ENCODE measurements at regions not wholly inside any gene's neighbourhood (a gene's known extent, or its start where the extent isn't known, plus 50 kb on each side); places are given as distances from the start of the nearest gene placed in this dataset.

DNA sequence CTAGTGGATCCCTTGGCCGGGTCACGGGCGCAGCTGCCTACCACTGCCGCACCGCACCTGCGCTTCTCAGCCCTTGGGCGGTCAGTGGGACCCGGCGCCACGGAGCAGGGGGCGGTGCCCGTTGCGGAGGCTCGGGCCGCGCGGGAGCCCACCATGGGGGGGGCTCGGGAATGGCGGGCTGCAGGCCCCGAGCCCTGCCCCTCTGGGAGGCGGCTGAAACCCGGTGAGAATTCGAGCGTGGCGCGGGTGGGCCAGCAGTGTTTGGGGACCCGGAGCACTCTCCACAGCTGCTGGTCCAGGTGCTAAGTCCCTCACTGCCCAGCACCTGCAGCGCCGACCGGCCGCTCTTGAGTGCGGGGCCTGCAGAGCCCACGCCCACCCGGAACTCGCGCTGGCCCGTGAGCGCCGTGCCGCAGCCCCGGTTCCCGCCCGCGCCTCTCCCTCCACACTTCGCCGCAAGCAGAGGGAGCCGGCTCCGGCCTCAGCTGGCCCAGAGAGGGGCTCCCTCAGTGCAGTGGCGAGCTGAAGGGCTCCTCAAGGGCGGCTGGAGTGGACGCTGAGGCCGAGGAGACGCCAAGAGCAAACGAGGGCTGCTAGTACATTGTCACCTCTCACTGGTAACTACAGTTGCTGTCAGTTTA lies 120.5 kb upstream of the TMEM170B start:
- POLR2A ChIA-PET (ENCODE audit: unreplicated experiment): no interaction called here
- BruUV-seq (replicated peaks): no TSS peak

More for the DNA sequence above, 120.5 kb upstream of the TMEM170B start:
- no peak for DNase-seq
- no peaks in the 10 kb centered on the region for H3K79me1 ChIP-seq (ENCODE audit: low read depth in 1 of 2, low read length in 2 of 2)
- CTCF ChIA-PET: no interaction called here
- H3K9me1 ChIP-seq (ENCODE audit: insufficient read depth, low read length): peaks cover 3% of the 10 kb centered on the region; the same call in 1 of the 2 replicates
- H2AK9ac ChIP-seq (replicated peaks; ENCODE audit: low read depth, low read length, poor library complexity): no peak overlapping the region
- TF ChIP-seq SMC3 (IDR thresholded peaks at IDR 0.05; ENCODE audit: low read depth, low read length) (no peak), RAD21 (IDR thresholded peaks at IDR 0.05; ENCODE audit: low read length) (no peak), MXI1 (IDR thresholded peaks at IDR 0.05; ENCODE audit: borderline replicate concordance, low read depth, low read length) (no peak), RFX5 (IDR thresholded peaks at IDR 0.05; ENCODE audit: low read depth, low read length) (no peak), RCOR1 (IDR thresholded peaks at IDR 0.05; ENCODE audit: insufficient replicate concordance, low read length) (no peak), BHLHE40 (IDR thresholded peaks at IDR 0.05; ENCODE audit: low read depth, low read length) (no peak), MAFK (IDR thresholded peaks at IDR 0.05; ENCODE audit: low read depth, low read length) (no peak), NFE2L2 (IDR thresholded peaks at IDR 0.05; ENCODE audit: low read depth, low read length) (no peak), ELK1 (IDR thresholded peaks at IDR 0.05; ENCODE audit: borderline replicate concordance, low read depth, low read length) (no peak), FOS (IDR thresholded peaks at IDR 0.05; ENCODE audit: low read depth, low read length) (no peak)
- TF ChIP-seq, protein P1, sequence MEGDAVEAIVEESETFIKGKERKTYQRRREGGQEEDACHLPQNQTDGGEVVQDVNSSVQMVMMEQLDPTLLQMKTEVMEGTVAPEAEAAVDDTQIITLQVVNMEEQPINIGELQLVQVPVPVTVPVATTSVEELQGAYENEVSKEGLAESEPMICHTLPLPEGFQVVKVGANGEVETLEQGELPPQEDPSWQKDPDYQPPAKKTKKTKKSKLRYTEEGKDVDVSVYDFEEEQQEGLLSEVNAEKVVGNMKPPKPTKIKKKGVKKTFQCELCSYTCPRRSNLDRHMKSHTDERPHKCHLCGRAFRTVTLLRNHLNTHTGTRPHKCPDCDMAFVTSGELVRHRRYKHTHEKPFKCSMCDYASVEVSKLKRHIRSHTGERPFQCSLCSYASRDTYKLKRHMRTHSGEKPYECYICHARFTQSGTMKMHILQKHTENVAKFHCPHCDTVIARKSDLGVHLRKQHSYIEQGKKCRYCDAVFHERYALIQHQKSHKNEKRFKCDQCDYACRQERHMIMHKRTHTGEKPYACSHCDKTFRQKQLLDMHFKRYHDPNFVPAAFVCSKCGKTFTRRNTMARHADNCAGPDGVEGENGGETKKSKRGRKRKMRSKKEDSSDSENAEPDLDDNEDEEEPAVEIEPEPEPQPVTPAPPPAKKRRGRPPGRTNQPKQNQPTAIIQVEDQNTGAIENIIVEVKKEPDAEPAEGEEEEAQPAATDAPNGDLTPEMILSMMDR (conservative IDR thresholded peaks at IDR 0.05; ENCODE audit: low read depth, low read length): no peak
- TF ChIP-seq, protein P2, sequence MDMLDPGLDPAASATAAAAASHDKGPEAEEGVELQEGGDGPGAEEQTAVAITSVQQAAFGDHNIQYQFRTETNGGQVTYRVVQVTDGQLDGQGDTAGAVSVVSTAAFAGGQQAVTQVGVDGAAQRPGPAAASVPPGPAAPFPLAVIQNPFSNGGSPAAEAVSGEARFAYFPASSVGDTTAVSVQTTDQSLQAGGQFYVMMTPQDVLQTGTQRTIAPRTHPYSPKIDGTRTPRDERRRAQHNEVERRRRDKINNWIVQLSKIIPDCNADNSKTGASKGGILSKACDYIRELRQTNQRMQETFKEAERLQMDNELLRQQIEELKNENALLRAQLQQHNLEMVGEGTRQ (IDR thresholded peaks at IDR 0.05; ENCODE audit: low read depth, low read length): no peak
- no peak overlapping the region for H3K9ac ChIP-seq (ENCODE audit: low read depth, low read length)
- no peaks in the 10 kb centered on the region for H3K36me3 ChIP-seq (ENCODE audit: control insufficient read depth, insufficient read depth, low read length)
- no peak for ATAC-seq (ENCODE audit: low read depth)
- H3K18ac ChIP-seq (ENCODE audit: low read depth, low read length): no peak overlapping the region
- H4K20me1 ChIP-seq (ENCODE audit: insufficient read depth, low read length): no peaks in the 10 kb centered on the region
- no peak overlapping the region for H3K4me3 ChIP-seq (ENCODE audit: insufficient read depth, low read depth, low read length)
- in situ Hi-C loops (cut with MboI; ENCODE audit: low sequenced_read_pairs) (no loop called here), dilution Hi-C loops (cut with HindIII; ENCODE audit: low sequenced_read_pairs, unreplicated experiment) (no loop called here), intact Hi-C loops (cut with micrococcal nuclease) (no loop called here)
- peaks cover 7% of the 10 kb centered on the region for H3K4me1 ChIP-seq (ENCODE audit: control insufficient read depth, insufficient read depth, low read length)
- H2BK5ac ChIP-seq (ENCODE audit: low read depth, low read length, poor library complexity, severe bottlenecking): no peak overlapping the region
- H2BK120ac ChIP-seq (ENCODE audit: low read depth, low read length): no peak overlapping the region
- H3K9me3 ChIP-seq (ENCODE audit: control insufficient read depth, insufficient read depth, low read length): no peaks in the 10 kb centered on the region
- no peak overlapping the region for H4K5ac ChIP-seq (ENCODE audit: low read depth, low read length)
- no peak overlapping the region for H3K14ac ChIP-seq (replicated peaks; ENCODE audit: low read depth, low read length)
- H3K4ac ChIP-seq (ENCODE audit: low read depth, low read length): no peak overlapping the region
- no peak overlapping the region for H2BK20ac ChIP-seq (ENCODE audit: low read depth, low read length)
- H4K8ac ChIP-seq (ENCODE audit: low read depth in 2 of 2, low read length in 2 of 2): no peak overlapping the region
- no peak overlapping the region for H2AFZ ChIP-seq (replicated peaks; ENCODE audit: low read length, poor library complexity)
- no peak overlapping the region for H3K56ac ChIP-seq (ENCODE audit: extremely low read depth, insufficient read depth, low read length)
- H4K91ac ChIP-seq (ENCODE audit: insufficient read depth, low read depth, low read length): no peak overlapping the region
- no peak overlapping the region for H3K4me2 ChIP-seq (ENCODE audit: low read depth, low read length)
- H3K23ac ChIP-seq (ENCODE audit: low read depth, low read length): no peak overlapping the region
- no peak overlapping the region for H2BK15ac ChIP-seq (ENCODE audit: low read depth, low read length)
- H3K27ac ChIP-seq (ENCODE audit: insufficient read depth, low read length): no peak overlapping the region
- no peak overlapping the region for H2AK5ac ChIP-seq (ENCODE audit: low read depth, low read length)
- WGBS, 2 experiments (ENCODE audit: extremely low coverage in 2 of 2, insufficient read length in 1 of 2): 93% methylated on average over 27 of the region's 54 CpGs; no CpG with 5 or more reads in 1 of the 2 experiments
- H3K27me3 ChIP-seq (ENCODE audit: control insufficient read depth, insufficient read depth, low read length): no peaks in the 10 kb centered on the region
